AG04449 (cell line): ENCODE measurements at regions not wholly inside any gene's neighbourhood (a gene's known extent, or its start where the extent isn't known, plus 50 kb on each side); places are given as distances from the start of the nearest gene placed in this dataset.

Experiments
- CTCF ChIA-PET: fragments of 350-600 bp; formaldehyde crosslinking; extraction: SDS; loops from one replicate; lab custom pipeline; 2021; ENCODE audit warnings: antibody characterized with exemption; lab: Yijun Ruan, JAX
- POLR2A ChIA-PET: fragments of 400-600, 350-600 bp; formaldehyde crosslinking; extraction: SDS; loops from one replicate; lab custom pipeline; 2020; ENCODE audit warnings: antibody characterized with exemption, inconsistent platforms; lab: Yijun Ruan, JAX
- DNase-seq: peaks from one replicate; pipeline ENCODE4 v3.0.0-alpha.2; 2010; ENCODE audit warnings: low read depth, low spot score
- H3K4me3 ChIP-seq: 2 replicates; pipeline ENCODE4 v1.5.1; 2011; ENCODE audit warnings: low read depth, mild to moderate bottlenecking, control low read depth, low read length
- CTCF ChIP-seq: IDR thresholded peaks from one replicate; pipeline ENCODE4 v1.5.1; 2011; ENCODE audit warnings: mild to moderate bottlenecking, moderate library complexity, low read length, control low read depth, inconsistent platforms; ENCODE audit not compliant: insufficient read depth; ENCODE audit errors: missing control alignments

GRCh38 chr1:91584878-91585277, 84.2 kb downstream of the CDC7 start:
- DNase-seq = no peak
- CTCF ChIA-PET = interaction anchor here (3.5 kb wide), 1 partner anchor 10 kb away, joined by 12 read pairs; no protein-coding TSS in a partner anchor
- POLR2A ChIA-PET = no interaction called here
- no peak overlapping the region for H3K4me3 ChIP-seq
- TF ChIP-seq CTCF = no peak

GRCh38 chr1:91585502-91585901, 84.9 kb downstream of the CDC7 start:
- CTCF ChIA-PET = interaction anchor here (1.0 to 3.5 kb wide), 2 partner anchors 9 to 56 kb away, joined by 5 to 12 read pairs; no protein-coding TSS in a partner anchor
- no peak for DNase-seq
- TF ChIP-seq CTCF = no peak
- POLR2A ChIA-PET = no interaction called here
- no peak overlapping the region for H3K4me3 ChIP-seq

- CTCF ChIA-PET = interaction anchor here (1.0 to 3.5 kb wide), 3 partner anchors 8 to 57 kb away, joined by 3 to 12 read pairs (median 5); no protein-coding TSS in a partner anchor
- DNase-seq = no peak
- TF ChIP-seq CTCF = no peak
- no peak overlapping the region for H3K4me3 ChIP-seq
- POLR2A ChIA-PET = no interaction called here
These were observed 85.3 kb downstream of the CDC7 start for GRCh38 chr1:91585982-91586381.

GRCh38 chr1:91589437-91589836, 88.8 kb downstream of the CDC7 start:
- ChIA-PET POLR2A (no interaction called here), CTCF (interaction anchor here (0.9 to 1.5 kb wide), 2 partner anchors 10 to 60 kb away, joined by 3 to 4 read pairs; no protein-coding TSS in a partner anchor)
- no peak overlapping the region for H3K4me3 ChIP-seq
- no peak for DNase-seq
- TF ChIP-seq CTCF = no peak

GRCh38 chr1:91591175-91591974, 90.7 kb downstream of the CDC7 start:
- DNase-seq = no peak
- TF ChIP-seq CTCF = no peak
- POLR2A ChIA-PET = no interaction called here
- H3K4me3 ChIP-seq = no peak overlapping the region
- CTCF ChIA-PET = no interaction called here

GRCh38 chr1:91592716-91593477, 92.2 kb downstream of the CDC7 start:
- POLR2A ChIA-PET = no interaction called here
- no peak for DNase-seq
- TF ChIP-seq CTCF = no peak
- no peak overlapping the region for H3K4me3 ChIP-seq
- CTCF ChIA-PET = interaction anchor here (3.6 kb wide), 1 partner anchor 9 kb away, joined by 12 read pairs; no protein-coding TSS in a partner anchor
